Ishikawa (cell line): ENCODE measurements at regions not wholly inside any gene's neighbourhood (a gene's known extent, or its start where the extent isn't known, plus 50 kb on each side); places are given as distances from the start of the nearest gene placed in this dataset.

Experiments used
- CEBPB ChIP-seq: IDR thresholded peaks from 2 replicates; pipeline ENCODE4 v1.6.1; 2012
- CREB1 ChIP-seq: IDR thresholded peaks from 2 replicates; pipeline ENCODE4 v1.6.1; 2012; ENCODE audit warnings: low read depth
- EGR1 ChIP-seq: IDR thresholded peaks from 2 replicates; pipeline ENCODE4 v1.6.1; 2012
- EP300 ChIP-seq: IDR thresholded peaks from 2 replicates; pipeline ENCODE4 v1.6.1; 2012; ENCODE audit warnings: borderline replicate concordance
- FOXM1 ChIP-seq: IDR thresholded peaks from 2 replicates; pipeline ENCODE4 v1.6.1; 2012; ENCODE audit warnings: low read depth, borderline replicate concordance
- NFIC ChIP-seq: IDR thresholded peaks from 2 replicates; pipeline ENCODE4 v1.6.1; 2012
- RAD21 ChIP-seq: IDR thresholded peaks from 2 replicates; pipeline ENCODE4 v1.6.1; 2012; ENCODE audit warnings: low read depth
- TAF1 ChIP-seq: IDR thresholded peaks from 2 replicates; pipeline ENCODE4 v1.6.1; 2012; ENCODE audit warnings: low read depth, mild to moderate bottlenecking
- TCF12 ChIP-seq: IDR thresholded peaks from 2 replicates; pipeline ENCODE4 v1.6.1; 2012; ENCODE audit warnings: low read depth
- TEAD4 ChIP-seq: IDR thresholded peaks from 2 replicates; pipeline ENCODE4 v1.6.1; 2012
- USF1 ChIP-seq: IDR thresholded peaks from 2 replicates; pipeline ENCODE4 v1.6.1; 2012
- YY1 ChIP-seq: IDR thresholded peaks from 2 replicates; pipeline ENCODE4 v1.6.1; 2012; ENCODE audit warnings: low read depth
- ZBTB7A ChIP-seq: IDR thresholded peaks from 2 replicates; pipeline ENCODE4 v1.6.1; 2012; ENCODE audit warnings: low read depth
- TF ChIP-seq, protein P1 (sequence below): IDR thresholded peaks from 2 replicates; pipeline ENCODE4 v1.6.1; 2012
- TF ChIP-seq, protein P2 (sequence below): IDR thresholded peaks from 2 replicates; pipeline ENCODE4 v1.6.1; 2012; ENCODE audit warnings: low read depth, mild to moderate bottlenecking

DNA sequence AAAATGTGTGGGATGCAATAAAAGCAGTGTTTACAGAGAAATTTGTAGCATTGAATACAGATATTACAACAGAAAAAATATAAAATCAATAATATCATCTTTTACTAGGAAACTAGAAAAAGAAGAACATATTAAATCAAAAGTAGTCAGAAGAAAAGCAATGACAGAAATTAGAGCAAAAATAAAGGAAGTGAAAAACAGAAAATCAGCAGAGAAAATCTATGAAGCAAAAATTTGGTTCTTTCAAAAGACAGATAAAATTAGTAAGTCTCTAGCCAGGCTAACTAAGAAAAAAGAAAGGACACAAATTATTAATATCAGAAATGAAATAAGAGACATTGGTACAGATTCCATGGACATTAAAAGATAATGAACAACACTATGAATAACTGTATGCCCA lies 212.0 kb upstream of the MGAT5 start:
- TF ChIP-seq, protein P1, sequence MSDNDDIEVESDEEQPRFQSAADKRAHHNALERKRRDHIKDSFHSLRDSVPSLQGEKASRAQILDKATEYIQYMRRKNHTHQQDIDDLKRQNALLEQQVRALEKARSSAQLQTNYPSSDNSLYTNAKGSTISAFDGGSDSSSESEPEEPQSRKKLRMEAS: no peak
- TF ChIP-seq TEAD4 (no peak), TCF12 (no peak), CEBPB (no peak)

DNA sequence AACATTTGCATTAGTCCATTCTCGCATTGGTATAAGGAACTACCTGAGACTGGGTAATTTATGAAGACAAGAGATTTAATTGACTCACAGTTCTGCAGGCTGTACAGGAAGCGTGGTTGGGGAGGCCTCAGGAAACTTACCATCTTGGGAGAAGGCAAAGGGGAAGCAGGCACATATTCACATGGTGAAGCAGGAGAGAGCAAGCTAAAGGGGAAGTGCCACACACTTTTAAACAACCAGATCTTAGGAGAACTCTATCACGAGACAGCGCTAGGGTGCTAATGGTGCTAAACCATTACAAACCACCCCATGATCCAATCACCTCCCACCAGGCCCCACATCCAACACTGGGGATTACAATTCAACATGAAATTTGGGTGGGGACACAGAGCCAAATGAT lies 201.7 kb upstream of the MGAT5 start:
- TF ChIP-seq, protein P1: no peak

- TF ChIP-seq FOXM1 (no peak), EP300 (no peak)
Observed at GRCh38 chr2:134056173-134056572, 197.7 kb upstream of the MGAT5 start.

DNA sequence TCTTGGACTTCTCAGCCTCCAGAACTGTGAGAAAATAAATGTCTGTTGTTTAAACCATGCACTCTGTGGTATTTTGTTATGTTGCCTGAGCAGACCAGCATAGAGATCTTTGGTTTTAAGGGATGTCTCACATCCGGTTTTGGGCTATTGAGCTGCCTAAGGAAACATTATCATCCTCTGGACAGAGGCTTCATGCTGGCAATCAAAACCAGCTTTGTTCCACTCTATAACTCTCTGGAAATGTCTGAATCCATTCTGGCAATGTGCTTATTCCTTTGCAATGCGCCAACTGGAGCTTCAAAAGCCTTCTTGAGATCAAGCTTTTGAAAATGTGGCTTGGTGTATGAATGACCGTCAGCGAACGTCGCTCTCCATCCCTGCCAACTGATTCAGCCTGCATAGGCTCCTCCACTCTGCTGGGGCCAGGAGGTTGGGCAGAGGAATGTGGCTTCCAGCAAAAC lies 183.6 kb upstream of the MGAT5 start:
- TF ChIP-seq TCF12 (no peak), FOXM1 (no peak), NFIC (no peak), CREB1 (no peak), TEAD4 (no peak), USF1 (no peak), CEBPB (no peak), TAF1 (no peak), EP300 (no peak), RAD21 (no peak), YY1 (no peak), ZBTB7A (no peak), EGR1 (no peak)
- TF ChIP-seq, protein P2, sequence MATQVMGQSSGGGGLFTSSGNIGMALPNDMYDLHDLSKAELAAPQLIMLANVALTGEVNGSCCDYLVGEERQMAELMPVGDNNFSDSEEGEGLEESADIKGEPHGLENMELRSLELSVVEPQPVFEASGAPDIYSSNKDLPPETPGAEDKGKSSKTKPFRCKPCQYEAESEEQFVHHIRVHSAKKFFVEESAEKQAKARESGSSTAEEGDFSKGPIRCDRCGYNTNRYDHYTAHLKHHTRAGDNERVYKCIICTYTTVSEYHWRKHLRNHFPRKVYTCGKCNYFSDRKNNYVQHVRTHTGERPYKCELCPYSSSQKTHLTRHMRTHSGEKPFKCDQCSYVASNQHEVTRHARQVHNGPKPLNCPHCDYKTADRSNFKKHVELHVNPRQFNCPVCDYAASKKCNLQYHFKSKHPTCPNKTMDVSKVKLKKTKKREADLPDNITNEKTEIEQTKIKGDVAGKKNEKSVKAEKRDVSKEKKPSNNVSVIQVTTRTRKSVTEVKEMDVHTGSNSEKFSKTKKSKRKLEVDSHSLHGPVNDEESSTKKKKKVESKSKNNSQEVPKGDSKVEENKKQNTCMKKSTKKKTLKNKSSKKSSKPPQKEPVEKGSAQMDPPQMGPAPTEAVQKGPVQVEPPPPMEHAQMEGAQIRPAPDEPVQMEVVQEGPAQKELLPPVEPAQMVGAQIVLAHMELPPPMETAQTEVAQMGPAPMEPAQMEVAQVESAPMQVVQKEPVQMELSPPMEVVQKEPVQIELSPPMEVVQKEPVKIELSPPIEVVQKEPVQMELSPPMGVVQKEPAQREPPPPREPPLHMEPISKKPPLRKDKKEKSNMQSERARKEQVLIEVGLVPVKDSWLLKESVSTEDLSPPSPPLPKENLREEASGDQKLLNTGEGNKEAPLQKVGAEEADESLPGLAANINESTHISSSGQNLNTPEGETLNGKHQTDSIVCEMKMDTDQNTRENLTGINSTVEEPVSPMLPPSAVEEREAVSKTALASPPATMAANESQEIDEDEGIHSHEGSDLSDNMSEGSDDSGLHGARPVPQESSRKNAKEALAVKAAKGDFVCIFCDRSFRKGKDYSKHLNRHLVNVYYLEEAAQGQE: no peak
- TF ChIP-seq, protein P1: no peak

- TF ChIP-seq ZBTB7A (no peak), TCF12 (no peak), USF1 (no peak), TAF1 (no peak), EP300 (no peak), YY1 (no peak), CREB1 (no peak), EGR1 (no peak), FOXM1 (no peak), RAD21 (no peak), CEBPB (no peak)
- TF ChIP-seq, protein P1: no peak
- TF ChIP-seq, protein P2: no peak
Observed at GRCh38 chr2:134072341-134072740, 181.5 kb upstream of the MGAT5 start.

DNA sequence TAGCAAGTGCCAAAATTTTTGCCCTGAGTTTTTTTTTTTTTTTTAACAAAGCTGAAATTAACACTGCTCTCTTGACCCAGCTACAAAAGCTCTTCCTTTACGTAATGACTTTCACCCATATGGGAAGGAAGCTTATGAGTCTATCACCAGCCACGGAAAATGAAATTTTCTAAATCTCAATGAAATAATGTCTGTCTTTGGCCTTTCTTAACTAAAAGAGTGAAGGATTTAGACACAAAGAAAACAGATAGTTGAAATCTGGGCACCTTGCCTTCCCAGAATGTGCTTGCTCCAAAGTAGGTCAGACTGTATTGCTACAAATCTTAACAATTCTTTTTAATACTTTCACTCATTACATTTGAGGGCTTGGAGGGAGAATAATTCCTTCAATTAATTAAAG lies 180.8 kb upstream of the MGAT5 start:
- TF ChIP-seq FOXM1: no peak
- no peak for TF ChIP-seq TEAD4
- no peak for TF ChIP-seq ZBTB7A
- TF ChIP-seq USF1: no peak
- TF ChIP-seq EP300: no peak
- no peak for TF ChIP-seq TCF12
